T-helper 9 cell (primary cell): ENCODE measurements at regions not wholly inside any gene's neighbourhood (a gene's known extent, or its start where the extent isn't known, plus 50 kb on each side); places are given as distances from the start of the nearest gene placed in this dataset.
"Not testable (repeated sequence)": the region's sequence is repeated elsewhere in the genome, so short reads cannot be mapped to it uniquely, and the experiment has no call there.

Source experiments
- DNase-seq: peaks from one replicate; pipeline ENCODE4 v3.0.0-alpha.2; 2020

GRCh38 chr14:25537846-25538455, 488.0 kb upstream of the STXBP6 start:
- DNase-seq = no peak

- DNase-seq = no peak
Observed at GRCh38 chr14:25526290-25526689, 476.3 kb upstream of the STXBP6 start.

- DNase-seq = no peak
Observed at GRCh38 chr14:25522926-25523325, 473.0 kb upstream of the STXBP6 start.

GRCh38 chr14:25522116-25522515, 472.2 kb upstream of the STXBP6 start:
- DNase-seq = no peak

- no peak for DNase-seq
Observed at GRCh38 chr14:25521616-25522015, 471.7 kb upstream of the STXBP6 start.

- DNase-seq = no peak
Observed at GRCh38 chr14:25520821-25521220, 470.9 kb upstream of the STXBP6 start.

DNA sequence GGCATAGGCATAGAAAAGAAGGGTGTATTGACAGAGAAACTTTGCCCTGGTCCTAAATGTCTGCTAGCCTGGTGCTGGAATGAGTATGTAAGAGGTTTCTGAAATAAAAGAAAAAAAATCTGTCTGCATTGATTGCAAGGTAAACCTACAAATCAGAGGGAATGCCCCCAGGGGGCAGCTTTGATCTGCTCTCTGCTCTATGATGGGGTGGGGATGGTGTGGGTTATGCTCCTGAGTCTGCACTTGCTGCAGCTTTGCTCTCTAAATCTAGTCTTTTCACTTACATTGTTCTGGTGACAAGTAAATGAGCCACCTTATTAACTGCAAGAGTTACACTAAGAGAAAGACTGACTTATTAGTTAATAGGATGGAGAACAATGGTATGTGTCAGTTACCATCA, 468.4 kb upstream of the STXBP6 start:
- no peak for DNase-seq

- no peak for DNase-seq
Observed at GRCh38 chr14:25516838-25517237, 466.9 kb upstream of the STXBP6 start.

GRCh38 chr14:25508845-25509244, 458.9 kb upstream of the STXBP6 start:
- no peak for DNase-seq

DNA sequence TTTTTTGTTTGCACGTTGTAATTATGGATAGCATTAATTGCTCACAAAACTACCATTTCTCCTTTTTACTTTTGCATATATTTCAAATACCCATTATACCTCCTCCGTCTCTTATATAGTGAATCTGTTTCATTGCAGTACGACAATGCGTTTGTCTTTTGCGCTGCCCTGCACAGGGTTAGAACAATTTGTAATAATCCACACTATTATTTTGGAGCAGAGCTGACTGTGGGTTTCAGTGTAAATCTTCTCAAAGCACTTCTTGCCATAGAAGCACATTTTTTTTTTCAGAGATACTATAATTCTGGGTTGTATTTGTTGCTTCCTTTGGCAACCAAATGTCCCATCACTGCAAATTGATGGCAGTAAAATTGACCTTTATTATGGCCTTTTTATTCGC, 451.8 kb upstream of the STXBP6 start:
- DNase-seq = no peak

GRCh38 chr14:25488961-25489360, 439.0 kb upstream of the STXBP6 start:
- no peak for DNase-seq

- no peak for DNase-seq
Observed at GRCh38 chr14:25485381-25485780, 435.4 kb upstream of the STXBP6 start.

DNA sequence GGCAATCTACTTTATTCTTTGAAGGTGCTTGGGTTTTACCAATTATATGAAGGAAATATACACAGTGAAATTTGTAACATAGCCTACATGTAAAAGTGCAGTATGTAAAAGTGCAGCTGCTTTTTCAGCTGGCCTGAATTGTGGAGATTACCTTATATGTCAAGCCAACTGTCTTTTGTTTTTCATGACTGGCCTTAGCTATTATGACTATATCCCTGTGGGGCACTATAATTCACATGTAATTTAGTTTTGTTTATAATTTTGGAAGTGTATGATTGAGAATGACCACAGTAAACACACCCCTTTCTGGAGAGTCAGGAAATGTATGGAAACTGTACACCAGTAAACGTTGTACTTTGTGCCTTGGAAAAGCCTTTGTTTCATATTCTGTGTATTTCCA, 435.0 kb upstream of the STXBP6 start:
- DNase-seq = no peak

DNA sequence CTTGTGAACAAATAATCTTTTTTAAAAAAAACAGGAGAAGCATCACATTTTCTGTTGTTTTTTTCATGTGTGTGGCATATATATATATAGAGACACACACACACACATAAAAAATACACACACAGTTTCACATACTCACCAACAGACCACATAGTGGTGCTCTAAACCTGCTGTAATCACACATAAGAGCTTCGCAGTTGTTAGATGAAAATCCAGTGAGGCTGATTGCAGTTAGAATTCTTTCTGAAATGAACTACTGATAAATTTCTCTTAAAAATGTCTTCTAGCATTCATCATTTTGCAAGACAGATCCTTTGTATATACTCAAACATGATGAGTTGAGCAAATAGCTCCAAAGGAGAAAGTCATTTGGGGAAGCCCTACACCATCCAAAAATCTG, 434.3 kb upstream of the STXBP6 start:
- DNase-seq = no peak

DNA sequence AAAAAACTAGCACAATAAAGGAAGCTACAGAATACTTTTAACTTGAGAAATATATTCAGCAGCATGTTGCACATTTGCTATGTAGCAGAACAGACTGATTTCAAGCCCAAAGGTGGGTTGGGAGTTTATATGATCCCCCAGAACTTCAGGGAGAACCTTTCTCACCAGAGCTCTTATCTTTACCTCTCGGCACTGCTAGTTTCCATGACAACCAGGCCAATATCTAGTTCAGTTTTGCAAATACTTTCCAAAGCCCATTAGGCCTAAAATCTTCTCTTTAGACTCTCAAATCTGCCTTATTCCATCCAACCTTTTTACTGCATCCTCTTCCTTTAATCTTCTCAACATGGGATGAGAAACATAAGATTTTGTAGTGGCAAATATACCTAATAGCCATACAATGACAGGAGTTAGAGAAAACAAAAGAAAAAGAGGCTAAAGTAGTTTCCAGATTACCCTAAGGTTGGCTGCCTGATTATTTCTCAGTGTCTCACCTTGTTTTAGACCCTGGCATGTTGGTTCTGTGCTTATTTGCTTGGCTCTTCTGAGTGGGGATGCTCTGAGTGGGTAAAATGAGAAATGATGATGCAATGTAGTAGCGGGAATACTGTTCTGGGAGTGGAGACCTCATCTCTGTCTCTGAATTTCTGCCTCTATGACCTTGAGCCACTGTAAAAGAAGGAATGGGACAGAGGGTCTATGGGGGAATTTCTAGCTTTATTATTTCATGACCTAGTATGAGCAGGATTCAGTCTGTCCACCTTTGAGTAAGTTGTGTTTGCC, 427.6 kb upstream of the STXBP6 start:
- DNase-seq = no peak

- DNase-seq = no peak
Observed at GRCh38 chr14:25472700-25473099, 422.8 kb upstream of the STXBP6 start.

DNA sequence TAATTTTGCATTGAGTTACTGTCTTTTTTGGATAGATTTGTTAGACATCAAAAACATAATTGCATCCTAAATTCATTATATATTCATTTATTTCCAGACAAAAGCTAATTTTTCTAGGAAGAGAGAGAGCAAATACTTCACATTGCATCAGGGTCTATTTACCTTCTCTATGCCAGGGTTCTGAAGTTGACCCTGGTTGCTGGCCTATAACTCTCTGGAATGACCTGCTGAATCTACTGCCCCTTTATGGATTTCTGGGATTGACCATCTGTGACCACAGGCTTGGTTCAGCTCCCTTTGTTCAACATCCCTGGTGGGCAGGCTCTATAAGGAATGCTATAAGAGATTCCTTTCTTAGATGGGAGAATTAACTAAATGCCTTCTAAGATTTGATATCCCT, 414.8 kb upstream of the STXBP6 start:
- no peak for DNase-seq

- no peak for DNase-seq
Observed at GRCh38 chr14:25464078-25464477, 414.1 kb upstream of the STXBP6 start.

DNA sequence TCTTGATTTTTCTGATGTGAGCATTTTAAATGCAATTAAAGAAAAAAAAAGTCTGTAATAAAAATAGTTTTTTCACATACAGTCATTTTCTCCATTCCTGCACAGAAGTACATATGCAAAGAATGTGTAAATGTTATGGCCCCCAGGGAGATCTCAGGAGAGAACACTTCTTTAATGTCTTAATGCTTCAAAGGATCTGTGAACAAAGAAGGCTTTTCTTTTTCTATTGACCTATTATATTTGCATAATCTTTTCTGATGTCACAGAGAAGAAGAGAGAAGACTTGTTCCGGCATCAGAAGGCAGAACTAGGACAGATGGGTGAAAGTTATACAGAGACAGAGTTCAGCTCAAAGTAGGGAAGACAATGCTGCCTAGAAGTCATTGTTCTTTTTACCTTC, 413.5 kb upstream of the STXBP6 start:
- no peak for DNase-seq

GRCh38 chr14:25461780-25462179, 411.8 kb upstream of the STXBP6 start:
- DNase-seq = no peak

- no peak for DNase-seq
Observed at GRCh38 chr14:25444381-25444780, 394.4 kb upstream of the STXBP6 start.

GRCh38 chr14:25440382-25440781, 390.4 kb upstream of the STXBP6 start:
- not testable (repeated sequence) for DNase-seq

DNA sequence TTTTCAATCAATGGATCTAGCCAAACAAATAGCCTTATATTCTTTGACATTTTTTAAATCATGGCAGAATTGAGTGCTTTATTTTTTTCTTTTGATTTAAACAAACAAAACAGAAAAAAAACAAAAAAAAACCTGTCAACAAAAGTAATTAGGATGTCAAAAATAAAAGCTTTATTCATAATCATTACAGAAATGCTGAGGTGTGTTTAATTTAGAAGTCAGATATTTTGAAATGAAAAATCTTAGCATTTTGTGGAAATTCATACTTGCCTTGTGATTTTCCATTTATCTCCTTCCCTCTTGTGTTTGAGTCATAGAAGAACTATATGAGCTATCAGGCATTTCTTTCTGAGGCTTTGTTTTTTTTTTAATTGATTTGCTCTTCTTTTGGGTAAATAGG, 387.0 kb upstream of the STXBP6 start:
- DNase-seq = no peak

DNA sequence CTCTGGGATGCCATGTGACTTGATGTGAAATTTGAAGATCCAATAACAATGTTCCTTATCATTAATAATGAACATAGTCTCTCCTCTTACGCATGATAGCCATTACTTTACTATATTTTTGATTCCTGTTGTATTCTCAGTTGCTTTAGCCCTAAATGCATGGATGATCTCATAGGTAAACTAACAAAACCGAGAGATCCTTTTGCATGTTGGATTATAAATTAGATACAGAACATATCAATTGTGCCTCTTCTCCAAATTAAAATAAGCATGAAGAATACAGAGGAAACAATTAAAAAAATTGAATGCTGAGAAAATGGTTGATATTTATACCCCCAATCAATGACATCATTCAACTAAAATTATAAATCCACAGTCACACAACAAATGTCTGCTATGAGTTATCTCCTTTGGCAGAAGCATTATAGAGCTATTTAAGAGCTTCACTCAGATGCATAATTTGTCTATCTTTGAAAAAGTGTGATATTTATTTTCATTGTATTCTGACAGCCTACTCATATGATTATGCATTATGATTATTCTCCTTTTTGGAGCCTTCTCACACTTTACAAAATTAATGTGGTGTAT, 386.4 kb upstream of the STXBP6 start:
- no peak for DNase-seq
